Fibroblast of pulmonary artery (primary cell): ENCODE measurements at regions not wholly inside any gene's neighbourhood (a gene's known extent, or its start where the extent isn't known, plus 50 kb on each side); places are given as distances from the start of the nearest gene placed in this dataset.
"Not testable (repeated sequence)": the region's sequence is repeated elsewhere in the genome, so short reads cannot be mapped to it uniquely, and the experiment has no call there.

Experiments used
- DNase-seq: peaks from one replicate; pipeline ENCODE4 v3.0.0-alpha.2; 2010; ENCODE audit warnings: low read depth
- H3K4me3 ChIP-seq: replicated peaks from 2 replicates; pipeline ENCODE4 v1.5.1; 2011; ENCODE audit warnings: low read depth, mild to moderate bottlenecking, control low read depth, low read length, moderate library complexity
- CTCF ChIP-seq: IDR thresholded peaks from 2 replicates; pipeline ENCODE4 v1.5.1; 2011; ENCODE audit warnings: mild to moderate bottlenecking, control low read depth, low read length, inconsistent platforms; ENCODE audit errors: missing control alignments

GRCh38 chr4:1589098-1589497 is 95.0 kb downstream of the FAM53A start:
- H3K4me3 ChIP-seq: no peak overlapping the region
- no peak for TF ChIP-seq CTCF
- DNase-seq: no peak

- DNase-seq: no peak
- TF ChIP-seq CTCF: no peak
- H3K4me3 ChIP-seq: no peak overlapping the region
Observed at GRCh38 chr4:1588306-1588705, 95.8 kb downstream of the FAM53A start.

GRCh38 chr4:1584498-1584897 is 99.6 kb downstream of the FAM53A start:
- H3K4me3 ChIP-seq: no peak overlapping the region
- no peak for TF ChIP-seq CTCF
- no peak for DNase-seq

- no peak for DNase-seq
- no peak for TF ChIP-seq CTCF
- no peak overlapping the region for H3K4me3 ChIP-seq
Observed at GRCh38 chr4:1583859-1584258, 100.3 kb downstream of the FAM53A start.

- no peak for TF ChIP-seq CTCF
- no peak overlapping the region for H3K4me3 ChIP-seq
- DNase-seq: no peak
Observed at GRCh38 chr4:1583051-1583785, 100.9 kb downstream of the FAM53A start.

- no peak for DNase-seq
- no peak for TF ChIP-seq CTCF
- H3K4me3 ChIP-seq: no peak overlapping the region
Observed at GRCh38 chr4:1582227-1582626, 101.9 kb downstream of the FAM53A start.

GRCh38 chr4:1581164-1581894 is 102.8 kb downstream of the FAM53A start:
- H3K4me3 ChIP-seq: not testable (repeated sequence)

GRCh38 chr4:1580692-1581012 is 103.5 kb downstream of the FAM53A start:
- not testable (repeated sequence) for DNase-seq, H3K4me3 ChIP-seq

More at GRCh38 chr4:1581164-1581894, 102.8 kb downstream of the FAM53A start:
- DNase-seq: peak; percentile 91
